ENCODE measurements at regions not wholly inside any gene's neighbourhood (a gene's known extent, or its start where the extent isn't known, plus 50 kb on each side); places are given as distances from the start of the nearest gene placed in this dataset.

DNA sequence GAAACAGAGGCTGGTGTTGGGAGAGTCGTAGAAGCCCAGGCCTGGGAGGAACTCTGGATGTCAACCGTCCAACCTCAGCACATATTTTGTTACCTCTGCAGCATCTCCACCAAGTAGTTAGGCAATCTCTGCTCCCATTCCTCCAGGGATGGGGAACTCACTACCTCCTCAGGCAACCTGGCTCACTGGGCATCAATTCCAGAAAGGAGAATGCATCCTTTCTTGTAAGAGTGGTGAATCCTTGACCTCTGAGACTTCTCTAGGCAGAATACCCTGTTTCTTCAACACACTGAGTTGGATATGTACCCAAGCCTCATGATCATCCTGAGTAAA, 136.7 kb upstream of the ZMIZ1 start:
- Histone ChIP-seq H3K27me3 (ENCODE audit: control insufficient read depth in 1 of 2, insufficient read depth in 2 of 2, low read length in 2 of 2) (no peaks in the 10 kb centered on the region), H3K4me3 (ENCODE audit: low read depth in 1 of 2, low read length in 2 of 2) (no peak overlapping the region), H3K9me3 (ENCODE audit: control insufficient read depth in 1 of 2, low read length in 2 of 2) (no peaks in the 10 kb centered on the region), H3K4me1 (ENCODE audit: control insufficient read depth in 1 of 2, insufficient read depth in 2 of 2, low read length in 2 of 2) (peaks cover 5 to 7% of the 10 kb centered on the region in 2 donors), H3K36me3 (ENCODE audit: control insufficient read depth in 1 of 2, insufficient read depth in 2 of 2, low read length in 2 of 2) (no peaks in the 10 kb centered on the region), H3K27ac (ENCODE audit: low read depth, low read length) (no peak overlapping the region), H3K9ac (ENCODE audit: low read depth in 1 of 2, low read length in 2 of 2) (no peak overlapping the region)

GRCh38 chr10:78932861-78933260, 135.9 kb upstream of the ZMIZ1 start:
- Histone ChIP-seq H3K4me1 (ENCODE audit: control insufficient read depth in 1 of 2, insufficient read depth in 2 of 2, low read length in 2 of 2) (peaks cover 5 to 7% of the 10 kb centered on the region in 2 donors), H3K9me3 (ENCODE audit: control insufficient read depth in 1 of 2, low read length in 2 of 2) (no peaks in the 10 kb centered on the region), H3K4me3 (ENCODE audit: low read depth in 1 of 2, low read length in 2 of 2) (no peak overlapping the region), H3K9ac (ENCODE audit: low read depth in 1 of 2, low read length in 2 of 2) (no peak overlapping the region), H3K27ac (ENCODE audit: low read depth, low read length) (no peak overlapping the region), H3K36me3 (ENCODE audit: control insufficient read depth in 1 of 2, insufficient read depth in 2 of 2, low read length in 2 of 2) (no peaks in the 10 kb centered on the region), H3K27me3 (ENCODE audit: control insufficient read depth in 1 of 2, insufficient read depth in 2 of 2, low read length in 2 of 2) (no peaks in the 10 kb centered on the region)

GRCh38 chr10:78933828-78934531, 134.8 kb upstream of the ZMIZ1 start:
- no peak overlapping the region for H3K27ac ChIP-seq (ENCODE audit: low read depth, low read length)
- H3K4me1 ChIP-seq (ENCODE audit: control insufficient read depth in 1 of 2, insufficient read depth in 2 of 2, low read length in 2 of 2): peaks cover 5 to 7% of the 10 kb centered on the region in 2 donors
- H3K9ac ChIP-seq (ENCODE audit: low read depth in 1 of 2, low read length in 2 of 2): no peak overlapping the region
- no peaks in the 10 kb centered on the region for H3K27me3 ChIP-seq (ENCODE audit: control insufficient read depth in 1 of 2, insufficient read depth in 2 of 2, low read length in 2 of 2)
- H3K36me3 ChIP-seq (ENCODE audit: control insufficient read depth in 1 of 2, insufficient read depth in 2 of 2, low read length in 2 of 2): no peaks in the 10 kb centered on the region
- no peak overlapping the region for H3K4me3 ChIP-seq (ENCODE audit: low read depth in 1 of 2, low read length in 2 of 2)
- no peaks in the 10 kb centered on the region for H3K9me3 ChIP-seq (ENCODE audit: control insufficient read depth in 1 of 2, low read length in 2 of 2)

GRCh38 chr10:78934532-78934898, 134.3 kb upstream of the ZMIZ1 start:
- Histone ChIP-seq H3K9ac (ENCODE audit: low read depth in 1 of 2, low read length in 2 of 2) (no peak overlapping the region), H3K27me3 (ENCODE audit: control insufficient read depth in 1 of 2, insufficient read depth in 2 of 2, low read length in 2 of 2) (no peaks in the 10 kb centered on the region), H3K9me3 (ENCODE audit: control insufficient read depth in 1 of 2, low read length in 2 of 2) (no peaks in the 10 kb centered on the region), H3K4me1 (ENCODE audit: control insufficient read depth in 1 of 2, insufficient read depth in 2 of 2, low read length in 2 of 2) (peaks cover 5 to 7% of the 10 kb centered on the region in 2 donors), H3K4me3 (ENCODE audit: low read depth in 1 of 2, low read length in 2 of 2) (no peak overlapping the region), H3K27ac (ENCODE audit: low read depth, low read length) (no peak overlapping the region), H3K36me3 (ENCODE audit: control insufficient read depth in 1 of 2, insufficient read depth in 2 of 2, low read length in 2 of 2) (no peaks in the 10 kb centered on the region)

GRCh38 chr10:78934994-78935602, 133.7 kb upstream of the ZMIZ1 start:
- Histone ChIP-seq H3K4me1 (ENCODE audit: control insufficient read depth in 1 of 2, insufficient read depth in 2 of 2, low read length in 2 of 2) (peaks cover 5 to 7% of the 10 kb centered on the region in 2 donors), H3K36me3 (ENCODE audit: control insufficient read depth in 1 of 2, insufficient read depth in 2 of 2, low read length in 2 of 2) (no peaks in the 10 kb centered on the region), H3K9me3 (ENCODE audit: control insufficient read depth in 1 of 2, low read length in 2 of 2) (no peaks in the 10 kb centered on the region), H3K4me3 (ENCODE audit: low read depth in 1 of 2, low read length in 2 of 2) (no peak overlapping the region), H3K27me3 (ENCODE audit: control insufficient read depth in 1 of 2, insufficient read depth in 2 of 2, low read length in 2 of 2) (no peaks in the 10 kb centered on the region), H3K9ac (ENCODE audit: low read depth in 1 of 2, low read length in 2 of 2) (no peak overlapping the region), H3K27ac (ENCODE audit: low read depth, low read length) (no peak overlapping the region)

DNA sequence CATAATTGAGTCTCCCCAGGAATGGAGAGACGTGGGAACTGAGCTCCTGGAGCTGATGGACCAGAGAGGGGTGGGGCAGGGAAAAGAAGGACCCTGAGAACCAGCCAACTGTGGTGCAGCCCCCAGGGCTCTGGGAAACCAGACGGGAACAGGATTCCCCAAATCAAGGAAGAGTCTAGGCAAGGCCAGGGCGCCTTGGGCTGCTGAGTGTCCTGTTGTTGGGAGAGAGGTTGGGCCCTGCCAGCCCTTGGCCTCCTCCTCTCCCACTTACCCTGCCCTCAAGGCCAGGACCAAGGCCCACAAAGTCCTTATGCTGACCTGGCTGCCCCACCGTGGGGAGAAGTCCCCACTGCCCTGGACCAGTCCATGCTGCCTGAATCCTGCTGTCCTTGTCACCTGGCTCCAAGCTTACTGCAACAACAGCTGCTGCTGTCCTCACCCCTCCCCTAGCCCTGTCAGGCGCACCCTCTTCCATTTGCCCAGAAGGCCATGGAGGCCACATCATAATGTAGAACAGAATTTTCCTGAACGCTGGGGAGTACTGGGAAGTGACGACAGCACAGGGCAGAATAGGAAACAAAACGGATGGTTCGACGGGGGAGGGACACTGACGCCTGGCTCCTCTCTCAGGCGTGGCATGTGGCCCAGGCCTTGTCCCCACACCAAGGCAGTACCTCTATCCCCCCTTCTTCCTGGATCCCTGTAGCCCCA, 132.9 kb upstream of the ZMIZ1 start:
- H3K4me1 ChIP-seq (ENCODE audit: control insufficient read depth in 1 of 2, insufficient read depth in 2 of 2, low read length in 2 of 2): peaks cover 5 to 7% of the 10 kb centered on the region in 2 donors

GRCh38 chr10:78936412-78937342, 132.1 kb upstream of the ZMIZ1 start:
- no peak overlapping the region for H3K9ac ChIP-seq (ENCODE audit: low read depth in 1 of 2, low read length in 2 of 2)
- no peaks in the 10 kb centered on the region for H3K36me3 ChIP-seq (ENCODE audit: control insufficient read depth in 1 of 2, insufficient read depth in 2 of 2, low read length in 2 of 2)
- H3K4me1 ChIP-seq (ENCODE audit: control insufficient read depth in 1 of 2, insufficient read depth in 2 of 2, low read length in 2 of 2): peaks cover 0 to 5% of the 10 kb centered on the region in 2 donors
- no peaks in the 10 kb centered on the region for H3K9me3 ChIP-seq (ENCODE audit: control insufficient read depth in 1 of 2, low read length in 2 of 2)
- no peaks in the 10 kb centered on the region for H3K27me3 ChIP-seq (ENCODE audit: control insufficient read depth in 1 of 2, insufficient read depth in 2 of 2, low read length in 2 of 2)
- H3K4me3 ChIP-seq (ENCODE audit: low read depth in 1 of 2, low read length in 2 of 2): no peak overlapping the region
- peak overlapping the region; percentile 39 for H3K27ac ChIP-seq (ENCODE audit: low read depth, low read length)

More for the DNA sequence above, 132.9 kb upstream of the ZMIZ1 start:
- H3K4me3 ChIP-seq (ENCODE audit: low read depth in 1 of 2, low read length in 2 of 2): no peak overlapping the region
- no peak overlapping the region for H3K9ac ChIP-seq (ENCODE audit: low read depth in 1 of 2, low read length in 2 of 2)
- no peaks in the 10 kb centered on the region for H3K27me3 ChIP-seq (ENCODE audit: control insufficient read depth in 1 of 2, insufficient read depth in 2 of 2, low read length in 2 of 2)
- peak overlapping the region; percentile 5 for H3K27ac ChIP-seq (ENCODE audit: low read depth, low read length)
- H3K36me3 ChIP-seq (ENCODE audit: control insufficient read depth in 1 of 2, insufficient read depth in 2 of 2, low read length in 2 of 2): no peaks in the 10 kb centered on the region
- no peaks in the 10 kb centered on the region for H3K9me3 ChIP-seq (ENCODE audit: control insufficient read depth in 1 of 2, low read length in 2 of 2)

DNA sequence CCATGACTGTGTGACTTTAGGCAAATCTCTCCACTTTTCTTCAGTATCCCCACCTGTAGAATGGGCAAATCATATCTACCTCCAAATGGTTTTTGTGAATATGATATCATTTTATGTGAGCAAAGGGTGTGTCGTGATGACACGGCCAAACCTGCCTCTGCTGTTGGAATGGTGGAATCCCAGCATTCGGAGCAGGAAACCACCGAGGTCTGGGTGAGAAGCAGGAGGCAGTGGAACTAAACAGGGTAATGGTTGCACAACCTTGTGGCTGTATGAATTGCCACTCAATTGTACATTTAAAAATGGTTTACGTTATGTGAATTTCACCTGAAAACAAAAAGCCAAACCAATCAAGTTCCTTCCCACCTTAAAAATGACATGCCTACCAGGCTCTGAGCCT, 131.4 kb upstream of the ZMIZ1 start:
- H3K9ac ChIP-seq (ENCODE audit: low read depth in 1 of 2, low read length in 2 of 2): no peak overlapping the region

DNA sequence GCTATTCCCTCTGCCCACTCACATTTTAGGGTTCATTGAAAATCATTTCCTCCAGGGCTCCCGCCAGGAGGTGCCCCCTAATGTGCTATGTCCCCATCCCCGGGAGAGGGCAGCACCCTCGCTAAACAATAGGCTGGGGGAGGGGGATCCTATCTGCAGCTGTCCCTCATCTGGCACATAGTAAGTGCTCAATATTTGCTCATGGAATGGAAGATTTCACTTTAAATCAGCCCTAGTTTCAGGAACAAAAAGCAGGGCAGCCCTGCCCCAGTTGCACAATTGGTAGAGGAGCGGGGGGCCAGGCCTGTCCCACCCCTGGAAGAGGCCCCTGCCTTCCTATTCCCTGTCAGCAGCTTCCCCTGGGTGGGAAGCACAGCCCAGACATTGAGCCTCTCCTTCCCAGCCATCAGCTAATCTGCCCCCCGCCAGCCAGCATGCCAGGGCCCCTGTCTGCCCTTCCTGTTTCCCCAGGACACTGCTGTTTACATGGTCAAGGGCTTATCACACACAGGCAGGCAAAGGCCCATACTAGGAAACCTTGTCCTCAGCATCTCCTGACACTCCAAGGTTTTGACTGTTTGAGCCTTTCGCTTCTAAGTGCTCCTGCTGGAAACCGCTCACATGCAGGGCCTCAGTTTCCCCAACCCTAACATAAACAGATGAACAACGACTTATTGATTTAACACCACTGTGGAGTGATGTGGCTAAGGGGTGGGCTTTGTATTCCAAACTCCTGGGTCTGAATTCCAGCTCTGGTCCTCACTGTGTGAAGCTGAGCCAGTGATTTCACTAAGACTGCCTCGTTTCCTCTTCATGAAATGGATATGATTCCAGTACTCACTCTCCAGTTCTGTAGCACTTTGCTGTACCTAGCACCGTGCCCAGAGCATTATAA, 130.7 kb upstream of the ZMIZ1 start:
- no peak overlapping the region for H3K27ac ChIP-seq (ENCODE audit: low read depth, low read length)
- H3K9ac ChIP-seq (ENCODE audit: low read depth in 1 of 2, low read length in 2 of 2): no peak overlapping the region
- no peaks in the 10 kb centered on the region for H3K27me3 ChIP-seq (ENCODE audit: control insufficient read depth in 1 of 2, insufficient read depth in 2 of 2, low read length in 2 of 2)
- no peaks in the 10 kb centered on the region for H3K36me3 ChIP-seq (ENCODE audit: control insufficient read depth in 1 of 2, insufficient read depth in 2 of 2, low read length in 2 of 2)
- H3K4me3 ChIP-seq (ENCODE audit: low read depth in 1 of 2, low read length in 2 of 2): no peak overlapping the region
- peaks cover 0 to 5% of the 10 kb centered on the region in 2 donors for H3K4me1 ChIP-seq (ENCODE audit: control insufficient read depth in 1 of 2, insufficient read depth in 2 of 2, low read length in 2 of 2)
- H3K9me3 ChIP-seq (ENCODE audit: control insufficient read depth in 1 of 2, low read length in 2 of 2): no peaks in the 10 kb centered on the region

More for the DNA sequence above, 131.4 kb upstream of the ZMIZ1 start:
- Histone ChIP-seq H3K27ac (ENCODE audit: low read depth, low read length) (peak overlapping the region; percentile 39), H3K9me3 (ENCODE audit: control insufficient read depth in 1 of 2, low read length in 2 of 2) (no peaks in the 10 kb centered on the region), H3K36me3 (ENCODE audit: control insufficient read depth in 1 of 2, insufficient read depth in 2 of 2, low read length in 2 of 2) (no peaks in the 10 kb centered on the region), H3K27me3 (ENCODE audit: control insufficient read depth in 1 of 2, insufficient read depth in 2 of 2, low read length in 2 of 2) (no peaks in the 10 kb centered on the region), H3K4me3 (ENCODE audit: low read depth in 1 of 2, low read length in 2 of 2) (no peak overlapping the region), H3K4me1 (ENCODE audit: control insufficient read depth in 1 of 2, insufficient read depth in 2 of 2, low read length in 2 of 2) (peaks cover 0 to 5% of the 10 kb centered on the region in 2 donors)
